DOHH2 (cell line): ENCODE measurements at regions not wholly inside any gene's neighbourhood (a gene's known extent, or its start where the extent isn't known, plus 50 kb on each side); places are given as distances from the start of the nearest gene placed in this dataset.

Experiments
- H3F3A ChIP-seq: fragments of 200-600 bp; sonication (generic), shearing (Covaris generic); 2 replicates; pipeline ENCODE4 v1.6.0; 2016; ENCODE audit warnings: antibody characterized with exemption, mild to moderate bottlenecking; ENCODE audit not compliant: control insufficient read depth, insufficient read depth
- H3K27ac ChIP-seq: fragments of 200-600 bp; sonication (generic); 2 replicates; pipeline ENCODE4 v1.5.1; 2014; ENCODE audit warnings: low read depth, mild to moderate bottlenecking, low read length, moderate library complexity
- H3K27me3 ChIP-seq: fragments of 200-600 bp; sonication (generic); 2 replicates; pipeline ENCODE4 v1.6.1; 2014; ENCODE audit warnings: mild to moderate bottlenecking, low read length, mixed read lengths; ENCODE audit not compliant: control insufficient read depth
- H3K36me3 ChIP-seq: fragments of 200-600 bp; sonication (generic); 2 replicates; pipeline ENCODE4 v1.6.1; 2014; ENCODE audit warnings: mild to moderate bottlenecking, low read length, moderate library complexity, mixed read lengths; ENCODE audit not compliant: control insufficient read depth
- H3K4me1 ChIP-seq: fragments of 200-600 bp; sonication (generic); 2 replicates; pipeline ENCODE4 v1.6.1; 2014; ENCODE audit warnings: mild to moderate bottlenecking, low read length, mixed read lengths; ENCODE audit not compliant: control insufficient read depth
- H3K4me2 ChIP-seq: fragments of 200-600 bp; sonication (generic); 2 replicates; pipeline ENCODE4 v1.6.0; 2014; ENCODE audit warnings: mild to moderate bottlenecking, low read length, moderate library complexity
- H3K4me3 ChIP-seq: fragments of 200-600 bp; sonication (generic); 2 replicates; pipeline ENCODE4 v1.5.1; 2014; ENCODE audit warnings: mild to moderate bottlenecking, low read length, mixed read lengths
- H3K79me2 ChIP-seq: fragments of 200-600 bp; sonication (generic); 2 replicates; pipeline ENCODE4 v1.6.1; 2014; ENCODE audit warnings: mild to moderate bottlenecking, low read length, mixed read lengths; ENCODE audit not compliant: control insufficient read depth
- H3K9me2 ChIP-seq: fragments of 200-600 bp; sonication (generic); replicated peaks from 2 replicates; pipeline ENCODE4 v1.6.1; 2014; ENCODE audit warnings: mild to moderate bottlenecking, low read length, mixed read lengths; ENCODE audit not compliant: control insufficient read depth
- H3K9me3 ChIP-seq: fragments of 200-600 bp; sonication (generic); 2 replicates; pipeline ENCODE4 v1.6.1; 2014; ENCODE audit warnings: antibody characterized with exemption, low read length, mixed read lengths; ENCODE audit not compliant: control insufficient read depth, insufficient read depth
- H4K20me1 ChIP-seq: fragments of 200-600 bp; sonication (generic); 2 replicates; pipeline ENCODE4 v1.6.0; 2014; ENCODE audit warnings: low read depth, mild to moderate bottlenecking, antibody characterized with exemption, low read length, moderate library complexity; ENCODE audit not compliant: control insufficient read depth, insufficient read depth
- CTCF ChIP-seq: fragments of 200-600 bp; sonication (generic); IDR thresholded peaks from one replicate; pipeline ENCODE4 v1.5.1; 2014; ENCODE audit warnings: antibody characterized with exemption, mild to moderate bottlenecking, low read depth, low read length; ENCODE audit not compliant: poor library complexity, severe bottlenecking
- EZH2phosphoT487 ChIP-seq: fragments of 200-600 bp; sonication (generic); IDR thresholded peaks from 2 replicates; pipeline ENCODE4 v1.6.1; 2017; ENCODE audit warnings: borderline replicate concordance, mild to moderate bottlenecking, antibody characterized with exemption, low read length, moderate library complexity, mixed read lengths

GRCh38 chr12:92197815-92198214, 52.2 kb upstream of the BTG1 start:
- H3K79me2 ChIP-seq: no peaks in the 10 kb centered on the region
- H3K27ac ChIP-seq: no peak overlapping the region
- H3K4me3 ChIP-seq: no peak overlapping the region

DNA sequence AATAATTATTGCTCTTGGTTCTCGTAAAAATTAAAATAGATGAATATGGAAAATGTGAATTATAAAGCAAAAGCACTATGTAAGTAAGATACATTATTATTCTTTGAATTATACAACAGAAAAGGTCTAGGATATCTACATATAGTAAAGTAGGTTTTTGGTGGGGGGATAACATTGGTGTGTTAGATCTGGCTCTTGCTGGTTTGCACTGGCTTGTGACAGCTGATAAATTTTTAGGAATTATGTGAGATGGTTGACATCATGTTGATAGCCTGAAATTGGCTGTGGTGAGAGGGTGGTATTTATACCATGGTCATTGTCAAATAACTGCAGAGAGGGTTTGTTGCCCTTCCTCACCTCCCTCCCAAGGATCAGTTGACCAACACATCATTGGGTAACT, 50.7 kb upstream of the BTG1 start:
- H3K9me3 ChIP-seq: peaks cover 12% of the 10 kb centered on the region; the same call in 1 of the 2 replicates
- no peaks in the 10 kb centered on the region for H4K20me1 ChIP-seq
- no peaks in the 10 kb centered on the region for H3F3A ChIP-seq
- no peaks in the 10 kb centered on the region for H3K9me2 ChIP-seq
- H3K27ac ChIP-seq: no peak overlapping the region
- H3K4me3 ChIP-seq: no peak overlapping the region
- no peaks in the 10 kb centered on the region for H3K36me3 ChIP-seq
- TF ChIP-seq CTCF (no peak), EZH2phosphoT487 (no peak)
- no peak overlapping the region for H3K4me2 ChIP-seq
- no peaks in the 10 kb centered on the region for H3K79me2 ChIP-seq
- peaks cover 15% of the 10 kb centered on the region for H3K4me1 ChIP-seq
- H3K27me3 ChIP-seq: no peaks in the 10 kb centered on the region

More at GRCh38 chr12:92197815-92198214, 52.2 kb upstream of the BTG1 start:
- H3K27me3 ChIP-seq: no peaks in the 10 kb centered on the region
- peaks cover 12% of the 10 kb centered on the region; the same call in 1 of the 2 replicates for H3K9me3 ChIP-seq
- no peak overlapping the region for H3K4me2 ChIP-seq
- H4K20me1 ChIP-seq: no peaks in the 10 kb centered on the region
- H3K4me1 ChIP-seq: peaks cover 9% of the 10 kb centered on the region
- TF ChIP-seq EZH2phosphoT487 (no peak), CTCF (no peak)
- no peaks in the 10 kb centered on the region for H3K9me2 ChIP-seq
- H3F3A ChIP-seq: no peaks in the 10 kb centered on the region
- H3K36me3 ChIP-seq: no peaks in the 10 kb centered on the region
